NCI-H524 (cell line): ENCODE measurements at regions not wholly inside any gene's neighbourhood (a gene's known extent, or its start where the extent isn't known, plus 50 kb on each side); places are given as distances from the start of the nearest gene placed in this dataset.
A peak's percentile ranks its signal among the peaks of the same experiment; 100 is the strongest.
"Not testable (repeated sequence)": the region's sequence is repeated elsewhere in the genome, so short reads cannot be mapped to it uniquely, and the experiment has no call there.

Source experiments
- DNase-seq, 2 experiments: peaks; one replicate each; lab custom pipeline; 2025; lab: John Stamatoyannopoulos, UW

GRCh38 chr13:86858216-86858615 is 813.0 kb upstream of the SLITRK5 start:
- no peak for DNase-seq

- no peak for DNase-seq
Observed at GRCh38 chr13:86862137-86862536, 809.0 kb upstream of the SLITRK5 start.

- DNase-seq: no peak
Observed at GRCh38 chr13:86864376-86864775, 806.8 kb upstream of the SLITRK5 start.

GRCh38 chr13:86870444-86870843 is 800.7 kb upstream of the SLITRK5 start:
- peak in 1 of 2 experiments; percentile 60 for DNase-seq

GRCh38 chr13:86877441-86877840 is 793.7 kb upstream of the SLITRK5 start:
- no peak for DNase-seq

GRCh38 chr13:86878781-86879180 is 792.4 kb upstream of the SLITRK5 start:
- DNase-seq: no peak

- DNase-seq: no peak
Observed at GRCh38 chr13:86881390-86881789, 789.8 kb upstream of the SLITRK5 start.

GRCh38 chr13:86882107-86882506 is 789.1 kb upstream of the SLITRK5 start:
- DNase-seq: no peak

GRCh38 chr13:86882835-86883234 is 788.3 kb upstream of the SLITRK5 start:
- DNase-seq: peak in 1 of 2 experiments; percentile 51

GRCh38 chr13:86892330-86892729 is 778.8 kb upstream of the SLITRK5 start:
- no peak for DNase-seq

GRCh38 chr13:86900906-86901305 is 770.3 kb upstream of the SLITRK5 start:
- no peak for DNase-seq

- peak; percentile 36 to 77 for DNase-seq
Observed at GRCh38 chr13:86906127-86906874, 764.9 kb upstream of the SLITRK5 start.

GRCh38 chr13:86907156-86907555 is 764.0 kb upstream of the SLITRK5 start:
- DNase-seq: no peak

GRCh38 chr13:86909318-86909717 is 761.9 kb upstream of the SLITRK5 start:
- no peak for DNase-seq

- DNase-seq: no peak
Observed at GRCh38 chr13:86914757-86915156, 756.4 kb upstream of the SLITRK5 start.

GRCh38 chr13:86917438-86917837 is 753.7 kb upstream of the SLITRK5 start:
- not testable (repeated sequence) for DNase-seq

GRCh38 chr13:86918682-86919081 is 752.5 kb upstream of the SLITRK5 start:
- no peak for DNase-seq

GRCh38 chr13:86920961-86921360 is 750.2 kb upstream of the SLITRK5 start:
- DNase-seq: no peak

- no peak for DNase-seq
Observed at GRCh38 chr13:86922936-86923335, 748.2 kb upstream of the SLITRK5 start.

GRCh38 chr13:86926916-86927315 is 744.3 kb upstream of the SLITRK5 start:
- not testable (repeated sequence) for DNase-seq

GRCh38 chr13:86932776-86933334 is 738.3 kb upstream of the SLITRK5 start:
- DNase-seq: no peak

GRCh38 chr13:86933676-86934075 is 737.5 kb upstream of the SLITRK5 start:
- no peak for DNase-seq

GRCh38 chr13:86937316-86937715 is 733.9 kb upstream of the SLITRK5 start:
- DNase-seq: no peak

GRCh38 chr13:86945584-86945983 is 725.6 kb upstream of the SLITRK5 start:
- DNase-seq: no peak
